HUES6 (cell line): ENCODE measurements at regions not wholly inside any gene's neighbourhood (a gene's known extent, or its start where the extent isn't known, plus 50 kb on each side); places are given as distances from the start of the nearest gene placed in this dataset.

Experiments used
- H3K27ac ChIP-seq: 2 replicates; pipeline ENCODE4 v1.7.0; 2013; ENCODE audit warnings: low read depth, mild to moderate bottlenecking, low read length, inconsistent platforms
- H3K27me3 ChIP-seq: 2 replicates; pipeline ENCODE4 v1.6.1; 2013; ENCODE audit warnings: low read length; ENCODE audit not compliant: control insufficient read depth, insufficient read depth
- H3K36me3 ChIP-seq: 2 replicates; pipeline ENCODE4 v1.6.1; 2013; ENCODE audit warnings: low read length; ENCODE audit not compliant: control insufficient read depth, insufficient read depth
- H3K4me1 ChIP-seq: 2 replicates; pipeline ENCODE4 v1.6.1; 2013; ENCODE audit warnings: low read length; ENCODE audit not compliant: control insufficient read depth, insufficient read depth
- H3K4me3 ChIP-seq: 2 replicates; pipeline ENCODE4 v1.5.1; 2013; ENCODE audit warnings: low read depth, low read length
- H3K9ac ChIP-seq: one replicate; pipeline ENCODE4 v1.6.1; 2013; ENCODE audit warnings: mild to moderate bottlenecking, low read length
- H3K9me3 ChIP-seq: 2 replicates; pipeline ENCODE4 v1.6.1; 2013; ENCODE audit warnings: low read depth, low read length; ENCODE audit not compliant: control insufficient read depth, insufficient read depth

- Histone ChIP-seq H3K36me3 (no peaks in the 10 kb centered on the region), H3K27me3 (no peaks in the 10 kb centered on the region), H3K4me3 (no peak overlapping the region), H3K4me1 (no peaks in the 10 kb centered on the region), H3K9me3 (0 out of 2 replicates have a peak, but pooled peaks cover 4% of the 10 kb centered on the region), H3K27ac (no peak overlapping the region), H3K9ac (no peak overlapping the region)
These were observed 466.5 kb downstream of the BRD1 start for GRCh38 chr22:49361164-49361563.

GRCh38 chr22:49360746-49361145, 466.9 kb downstream of the BRD1 start:
- H3K4me3 ChIP-seq, result no peak overlapping the region

GRCh38 chr22:49359076-49359475, 468.6 kb downstream of the BRD1 start:
- H3K27ac ChIP-seq, result no peak overlapping the region
- no peaks in the 10 kb centered on the region for H3K4me1 ChIP-seq
- no peaks in the 10 kb centered on the region for H3K36me3 ChIP-seq
- no peak overlapping the region for H3K4me3 ChIP-seq
- H3K9me3 ChIP-seq, result 0 out of 2 replicates have a peak, but pooled peaks cover 4% of the 10 kb centered on the region
- no peak overlapping the region for H3K9ac ChIP-seq
- H3K27me3 ChIP-seq, result no peaks in the 10 kb centered on the region

More at GRCh38 chr22:49360746-49361145, 466.9 kb downstream of the BRD1 start:
- H3K36me3 ChIP-seq, result no peaks in the 10 kb centered on the region
- H3K4me1 ChIP-seq, result no peaks in the 10 kb centered on the region
- H3K9me3 ChIP-seq, result 0 out of 2 replicates have a peak, but pooled peaks cover 4% of the 10 kb centered on the region
- H3K27ac ChIP-seq, result no peak overlapping the region
- no peaks in the 10 kb centered on the region for H3K27me3 ChIP-seq
- H3K9ac ChIP-seq, result no peak overlapping the region

- no peaks in the 10 kb centered on the region for H3K9me3 ChIP-seq
- no peaks in the 10 kb centered on the region for H3K4me1 ChIP-seq
- no peak overlapping the region for H3K4me3 ChIP-seq
- no peaks in the 10 kb centered on the region for H3K36me3 ChIP-seq
- H3K27ac ChIP-seq, result no peak overlapping the region
- H3K9ac ChIP-seq, result no peak overlapping the region
- H3K27me3 ChIP-seq, result no peaks in the 10 kb centered on the region
These were observed 469.8 kb downstream of the BRD1 start for GRCh38 chr22:49357661-49358440.

GRCh38 chr22:49356428-49356827, 471.2 kb downstream of the BRD1 start:
- H3K9me3 ChIP-seq, result no peaks in the 10 kb centered on the region
- no peak overlapping the region for H3K4me3 ChIP-seq
- H3K27ac ChIP-seq, result no peak overlapping the region
- H3K27me3 ChIP-seq, result 0 out of 2 replicates have a peak, but pooled peaks cover 3% of the 10 kb centered on the region
- no peak overlapping the region for H3K9ac ChIP-seq
- H3K4me1 ChIP-seq, result no peaks in the 10 kb centered on the region
- no peaks in the 10 kb centered on the region for H3K36me3 ChIP-seq

- H3K27me3 ChIP-seq, result 0 out of 2 replicates have a peak, but pooled peaks cover 3% of the 10 kb centered on the region
- no peaks in the 10 kb centered on the region for H3K36me3 ChIP-seq
- H3K4me3 ChIP-seq, result no peak overlapping the region
- H3K27ac ChIP-seq, result no peak overlapping the region
- no peaks in the 10 kb centered on the region for H3K9me3 ChIP-seq
- no peak overlapping the region for H3K9ac ChIP-seq
- no peaks in the 10 kb centered on the region for H3K4me1 ChIP-seq
These were observed 472.3 kb downstream of the BRD1 start for GRCh38 chr22:49355211-49355920.

GRCh38 chr22:49354516-49355210, 473.0 kb downstream of the BRD1 start:
- Histone ChIP-seq H3K36me3 (no peaks in the 10 kb centered on the region), H3K27ac (no peak overlapping the region), H3K9ac (no peak overlapping the region), H3K4me3 (no peak overlapping the region), H3K9me3 (no peaks in the 10 kb centered on the region), H3K27me3 (0 out of 2 replicates have a peak, but pooled peaks cover 3% of the 10 kb centered on the region), H3K4me1 (no peaks in the 10 kb centered on the region)

- Histone ChIP-seq H3K9ac (no peak overlapping the region), H3K27me3 (0 out of 2 replicates have a peak, but pooled peaks cover 3% of the 10 kb centered on the region)
These were observed 474.4 kb downstream of the BRD1 start for GRCh38 chr22:49353235-49353634.

GRCh38 chr22:49352361-49353169, 475.1 kb downstream of the BRD1 start:
- Histone ChIP-seq H3K27me3 (0 out of 2 replicates have a peak, but pooled peaks cover 3% of the 10 kb centered on the region), H3K27ac (no peak overlapping the region), H3K9ac (no peak overlapping the region), H3K4me1 (no peaks in the 10 kb centered on the region), H3K9me3 (no peaks in the 10 kb centered on the region), H3K4me3 (no peak overlapping the region), H3K36me3 (no peaks in the 10 kb centered on the region)

More at GRCh38 chr22:49353235-49353634, 474.4 kb downstream of the BRD1 start:
- Histone ChIP-seq H3K36me3 (no peaks in the 10 kb centered on the region), H3K27ac (no peak overlapping the region), H3K4me3 (no peak overlapping the region), H3K9me3 (no peaks in the 10 kb centered on the region), H3K4me1 (no peaks in the 10 kb centered on the region)

GRCh38 chr22:49351761-49352227, 475.9 kb downstream of the BRD1 start:
- Histone ChIP-seq H3K9me3 (no peaks in the 10 kb centered on the region), H3K4me3 (no peak overlapping the region), H3K9ac (no peak overlapping the region), H3K4me1 (no peaks in the 10 kb centered on the region), H3K27ac (no peak overlapping the region), H3K27me3 (0 out of 2 replicates have a peak, but pooled peaks cover 3% of the 10 kb centered on the region), H3K36me3 (no peaks in the 10 kb centered on the region)
